Thymus (tissue), 11 donors: ENCODE measurements at regions not wholly inside any gene's neighbourhood (a gene's known extent, or its start where the extent isn't known, plus 50 kb on each side); places are given as distances from the start of the nearest gene placed in this dataset.

Experiments used
- DNase-seq, 9 donors: peaks; one replicate each; pipeline ENCODE4 v3.0.0-alpha.2; 2013; ENCODE audit warnings: low spot score in 9 of 9, low read depth in 6 of 9, missing footprints in 1 of 9
- H3K27ac ChIP-seq, 2 donors: one replicate each; pipeline ENCODE4 v1.5.1; 2013; ENCODE audit warnings: control low read depth in 1 of 2, low read depth in 1 of 2, low read length in 1 of 2, mild to moderate bottlenecking in 1 of 2, moderate library complexity in 1 of 2
- H3K27me3 ChIP-seq, 2 donors: one replicate each; pipeline ENCODE4 v1.5.1; 2013; ENCODE audit warnings: low read length in 1 of 2; ENCODE audit not compliant: control insufficient read depth in 2 of 2, insufficient read depth in 1 of 2
- H3K36me3 ChIP-seq, 2 donors: one replicate each; pipeline ENCODE4 v1.5.1; 2013; ENCODE audit warnings: low read length in 1 of 2, mild to moderate bottlenecking in 1 of 2, moderate library complexity in 1 of 2; ENCODE audit not compliant: control insufficient read depth in 2 of 2, insufficient read depth in 2 of 2
- H3K4me1 ChIP-seq, 2 donors: one replicate each; pipeline ENCODE4 v1.5.1; 2013; ENCODE audit warnings: low read length in 2 of 2; ENCODE audit not compliant: control insufficient read depth in 2 of 2, insufficient read depth in 2 of 2
- H3K4me3 ChIP-seq, 2 donors: one replicate each; pipeline ENCODE4 v1.5.1; 2013; ENCODE audit warnings: low read length in 2 of 2, control low read depth in 1 of 2, mild to moderate bottlenecking in 1 of 2
- H3K9me3 ChIP-seq, 2 donors: one replicate each; pipeline ENCODE4 v1.5.1; 2013; ENCODE audit warnings: low read length in 1 of 2, mild to moderate bottlenecking in 1 of 2; ENCODE audit not compliant: control insufficient read depth in 2 of 2, insufficient read depth in 1 of 2
- WGBS: extraction: QIAGEN DNeasy Blood & Tissue Kit; methylation state at CpG from one replicate; pipeline ENCODE4 v1.1.7; 2013; 5-methylcytosine and 5-hydroxymethylcytosine counted together
- donor health status: healthy.

DNA sequence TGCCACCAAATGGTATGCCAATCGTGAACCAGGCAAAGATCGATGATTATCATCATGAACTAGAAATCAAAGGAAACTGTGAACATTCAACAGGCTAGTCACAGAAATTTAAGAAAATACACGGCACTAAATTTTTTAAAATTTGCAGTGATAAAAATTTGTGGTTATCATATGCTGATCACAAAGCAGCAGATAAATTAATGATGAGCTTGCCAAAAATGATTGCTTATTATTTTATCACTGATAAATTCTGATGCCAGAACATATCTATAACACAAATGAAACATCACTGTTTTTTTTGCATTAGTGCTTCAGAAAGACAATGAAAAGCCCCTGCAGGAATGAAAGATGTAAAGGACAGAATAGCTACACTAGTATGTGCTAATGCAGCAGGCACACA is 1413.2 kb upstream of the MAP3K7 start:
- H3K27ac ChIP-seq: no peak overlapping the region
- 97% methylated on average over 3 of the region's 3 CpGs for WGBS
- no peaks in the 10 kb centered on the region for H3K36me3 ChIP-seq
- no peak overlapping the region for H3K4me3 ChIP-seq
- DNase-seq: no peak
- no peaks in the 10 kb centered on the region for H3K4me1 ChIP-seq
- H3K27me3 ChIP-seq: no peaks in the 10 kb centered on the region
- H3K9me3 ChIP-seq: no peaks in the 10 kb centered on the region

DNA sequence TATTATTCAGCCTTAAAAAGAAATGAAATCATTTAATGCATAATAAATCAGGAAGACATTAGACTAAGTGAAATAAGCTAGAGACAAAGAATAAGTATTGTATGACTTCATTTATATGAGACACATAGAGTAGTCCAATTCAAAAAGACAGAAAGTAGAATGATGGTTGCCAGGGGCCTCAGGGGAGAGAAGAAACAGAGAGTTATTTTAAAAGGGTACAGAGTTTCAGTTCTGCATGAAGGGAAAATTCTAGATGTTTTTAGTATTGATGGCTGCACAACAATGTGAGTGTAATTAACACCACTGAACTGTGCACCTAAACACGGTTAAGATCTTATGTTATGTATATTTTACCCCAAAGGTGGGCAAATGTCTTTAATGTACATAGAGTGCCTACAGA is 1407.9 kb upstream of the MAP3K7 start:
- Histone ChIP-seq H3K36me3 (no peaks in the 10 kb centered on the region), H3K4me1 (no peaks in the 10 kb centered on the region), H3K27ac (no peak overlapping the region), H3K4me3 (no peak overlapping the region), H3K9me3 (no peaks in the 10 kb centered on the region), H3K27me3 (no peaks in the 10 kb centered on the region)
- 86% methylated on average over 1 of the region's 1 CpG for WGBS
- no peak for DNase-seq

- Histone ChIP-seq H3K27me3 (no peaks in the 10 kb centered on the region), H3K9me3 (no peaks in the 10 kb centered on the region), H3K27ac (no peak overlapping the region), H3K4me1 (no peaks in the 10 kb centered on the region), H3K4me3 (no peak overlapping the region), H3K36me3 (no peaks in the 10 kb centered on the region)
- DNase-seq: no peak
Observed at GRCh38 chr6:91982559-91982958, 1395.7 kb upstream of the MAP3K7 start.

GRCh38 chr6:91976797-91977196 is 1389.9 kb upstream of the MAP3K7 start:
- Histone ChIP-seq H3K9me3 (no peaks in the 10 kb centered on the region), H3K4me3 (no peak overlapping the region), H3K27me3 (no peaks in the 10 kb centered on the region), H3K36me3 (no peaks in the 10 kb centered on the region), H3K27ac (no peak overlapping the region), H3K4me1 (no peaks in the 10 kb centered on the region)
- WGBS: 94% methylated on average over 1 of the region's 1 CpG
- no peak for DNase-seq

GRCh38 chr6:91970700-91971099 is 1383.8 kb upstream of the MAP3K7 start:
- no peak for DNase-seq
- Histone ChIP-seq H3K9me3 (peaks cover 0 to 7% of the 10 kb centered on the region in 2 donors), H3K27me3 (no peaks in the 10 kb centered on the region), H3K27ac (no peak overlapping the region), H3K4me3 (no peak overlapping the region), H3K36me3 (no peaks in the 10 kb centered on the region), H3K4me1 (no peaks in the 10 kb centered on the region)
- 60% methylated on average over 2 of the region's 2 CpGs for WGBS

- no peaks in the 10 kb centered on the region for H3K4me1 ChIP-seq
- H3K27ac ChIP-seq: no peak overlapping the region
- no peak for DNase-seq
- no peaks in the 10 kb centered on the region for H3K36me3 ChIP-seq
- H3K4me3 ChIP-seq: no peak overlapping the region
- H3K9me3 ChIP-seq: peaks cover 0 to 9% of the 10 kb centered on the region in 2 donors
- no peaks in the 10 kb centered on the region for H3K27me3 ChIP-seq
- 100% methylated on average over 1 of the region's 1 CpG for WGBS
Observed at GRCh38 chr6:91965872-91966271, 1379.0 kb upstream of the MAP3K7 start.

DNA sequence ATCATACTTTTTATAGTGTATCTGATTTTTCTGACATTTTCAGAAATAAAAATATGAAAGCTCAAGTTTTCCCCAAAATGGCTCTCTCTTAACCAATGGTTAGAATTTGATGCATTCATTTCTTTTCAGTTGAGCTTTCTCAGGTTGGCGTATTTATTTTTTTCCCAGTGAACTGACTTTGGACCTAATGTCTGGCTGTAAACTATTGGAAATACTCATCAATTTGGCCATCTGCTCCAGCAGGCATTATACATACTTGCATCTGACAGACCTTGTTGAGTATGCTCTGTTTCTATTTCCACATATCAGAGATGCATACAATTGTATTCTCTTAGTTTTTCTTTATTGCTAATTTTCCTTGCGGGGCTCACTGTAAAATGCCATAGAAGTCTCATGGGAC is 1374.8 kb upstream of the MAP3K7 start:
- WGBS: 96% methylated on average over 2 of the region's 2 CpGs
- H3K27me3 ChIP-seq: no peaks in the 10 kb centered on the region
- H3K27ac ChIP-seq: no peak overlapping the region
- no peak overlapping the region for H3K4me3 ChIP-seq
- no peaks in the 10 kb centered on the region for H3K4me1 ChIP-seq
- no peak for DNase-seq
- H3K36me3 ChIP-seq: no peaks in the 10 kb centered on the region
- H3K9me3 ChIP-seq: peaks cover 0 to 9% of the 10 kb centered on the region in 2 donors

GRCh38 chr6:91961236-91961635 is 1374.4 kb upstream of the MAP3K7 start:
- no peak for DNase-seq
- H3K27ac ChIP-seq: no peak overlapping the region
- no peaks in the 10 kb centered on the region for H3K36me3 ChIP-seq
- peaks cover 0 to 7% of the 10 kb centered on the region in 2 donors for H3K9me3 ChIP-seq
- whole genome bisulfite sequencing: 97% methylated on average over 3 of the region's 3 CpGs
- H3K4me1 ChIP-seq: no peaks in the 10 kb centered on the region
- no peaks in the 10 kb centered on the region for H3K27me3 ChIP-seq
- no peak overlapping the region for H3K4me3 ChIP-seq

- Histone ChIP-seq H3K36me3 (no peaks in the 10 kb centered on the region), H3K27me3 (no peaks in the 10 kb centered on the region), H3K4me1 (no peaks in the 10 kb centered on the region), H3K27ac (no peak overlapping the region), H3K9me3 (no peaks in the 10 kb centered on the region), H3K4me3 (no peak overlapping the region)
- no peak for DNase-seq
- WGBS: 94% methylated on average over 2 of the region's 2 CpGs
Observed at GRCh38 chr6:91941838-91942237, 1355.0 kb upstream of the MAP3K7 start.

GRCh38 chr6:91940801-91941200 is 1353.9 kb upstream of the MAP3K7 start:
- H3K4me1 ChIP-seq: no peaks in the 10 kb centered on the region
- H3K36me3 ChIP-seq: no peaks in the 10 kb centered on the region
- H3K4me3 ChIP-seq: no peak overlapping the region
- no peak for DNase-seq
- no peaks in the 10 kb centered on the region for H3K27me3 ChIP-seq
- 100% methylated on average over 1 of the region's 1 CpG for WGBS
- no peaks in the 10 kb centered on the region for H3K9me3 ChIP-seq
- H3K27ac ChIP-seq: no peak overlapping the region
